ENCODE measurements at regions not wholly inside any gene's neighbourhood (a gene's known extent, or its start where the extent isn't known, plus 50 kb on each side); places are given as distances from the start of the nearest gene placed in this dataset.

GRCh38 chr11:92771701-92772100, 197.8 kb upstream of the MTNR1B start:
- TF ChIP-seq ZBTB49 (CRISPR knock-in tag; IDR thresholded peaks at IDR 0.05; ENCODE audit: borderline replicate concordance): no peak
- TF ChIP-seq MEF2A (IDR thresholded peaks at IDR 0.05; ENCODE audit: control insufficient read depth, low read depth, low read length): no peak
- no peak for TF ChIP-seq CBX5 (IDR thresholded peaks at IDR 0.05; ENCODE audit: borderline replicate concordance, low read depth)
- TF ChIP-seq ATF3 (IDR thresholded peaks at IDR 0.05): no peak
- TF ChIP-seq ATF3 (CRISPR knock-in tag; conservative IDR thresholded peaks at IDR 0.05): no peak
- no peak for TF ChIP-seq ZBTB40 (IDR thresholded peaks at IDR 0.05)
- no peak for TF ChIP-seq ZBTB40 (CRISPR knock-in tag; IDR thresholded peaks at IDR 0.05)
- no peak for TF ChIP-seq FOS (IDR thresholded peaks at IDR 0.05; ENCODE audit: extremely low read depth, insufficient read length)
- TF ChIP-seq SRSF9 (IDR thresholded peaks at IDR 0.05; ENCODE audit: borderline replicate concordance, low read depth, low read length): no peak
- no peak for TF ChIP-seq CTCF (IDR thresholded peaks at IDR 0.05 in 2 of 3, conservative IDR thresholded peaks at IDR 0.05 in 1 of 3; ENCODE audit: insufficient read depth in 2 of 3, low read depth in 1 of 3, low read length in 3 of 3)
- no peak for TF ChIP-seq RCOR1 (IDR thresholded peaks at IDR 0.05; ENCODE audit: borderline replicate concordance in 1 of 2, low read depth in 2 of 2, low read length in 2 of 2)
- TF ChIP-seq POLR2AphosphoS5 (IDR thresholded peaks at IDR 0.05; ENCODE audit: control insufficient read depth, insufficient read depth, low read depth, low read length): no peak
- TF ChIP-seq STAT5A (IDR thresholded peaks at IDR 0.05; ENCODE audit: borderline replicate concordance, low read length): no peak
- TF ChIP-seq POLR2A (conservative IDR thresholded peaks at IDR 0.05): no peak
- TF ChIP-seq JUND (IDR thresholded peaks at IDR 0.05; ENCODE audit: borderline replicate concordance, low read depth, low read length): no peak
- TF ChIP-seq JUND (tag; IDR thresholded peaks at IDR 0.05; ENCODE audit: borderline replicate concordance, low read depth, low read length): no peak
- no peak for TF ChIP-seq CHD2 (IDR thresholded peaks at IDR 0.05; ENCODE audit: low read depth, low read length)

Data from K562 (cell line).